ENCODE measurements at regions not wholly inside any gene's neighbourhood (a gene's known extent, or its start where the extent isn't known, plus 50 kb on each side); places are given as distances from the start of the nearest gene placed in this dataset.
A peak's percentile ranks its signal among the peaks of the same experiment; 100 is the strongest.

- no peak overlapping the region for H2AK5ac ChIP-seq (ENCODE audit: insufficient read length, low read length)
- no peak overlapping the region for H4K5ac ChIP-seq (ENCODE audit: insufficient read length, low read depth, low read length)
- Mint-ChIP-seq H3K27me3 (ENCODE audit: low read depth) (peaks cover 4% of the 10 kb centered on the region; the same call in 1 of the 2 replicates), H3K9me3 (peaks cover 0 to 4% of the 10 kb centered on the region in 2 experiments; a peak in 3 of 5 replicates), H3K36me3 (ENCODE audit: insufficient read depth in 1 of 3, low read depth in 3 of 3) (peaks cover 0 to 4% (median 3%) of the 10 kb centered on the region in 3 experiments; a peak in 3 of 7 replicates), H3K4me1 (peaks cover 35 to 37% of the 10 kb centered on the region in 2 experiments), H3K4me3 (peak overlapping the region in 1 of 2 experiments; percentile 39; a peak in 1 of 5 replicates), H3K27ac (no peak overlapping the region)
- H2BK15ac ChIP-seq (ENCODE audit: low read depth, low read length): no peak overlapping the region
- H2BK120ac ChIP-seq (ENCODE audit: low read depth, low read length, poor library complexity, severe bottlenecking): no peak overlapping the region
- H2BK20ac ChIP-seq (ENCODE audit: low read depth, low read length, poor library complexity, severe bottlenecking): no peak overlapping the region
- H3K9ac ChIP-seq (ENCODE audit: extremely low read depth, insufficient read length, low read length): no peak overlapping the region
- no peaks in the 10 kb centered on the region for H3K27me3 ChIP-seq (ENCODE audit: insufficient read depth, low read length)
- H2BK5ac ChIP-seq (ENCODE audit: insufficient read length, low read length): no peak overlapping the region
- H3K23me2 ChIP-seq (ENCODE audit: insufficient read length, low read depth, low read length, poor library complexity, severe bottlenecking): no peaks in the 10 kb centered on the region
- WGBS (ENCODE audit: extremely low coverage, insufficient read length, low lambda C conversion rate): no CpG with 5 or more reads among the region's 18 CpGs
- peaks cover 3% of the 10 kb centered on the region; the same call in 1 of the 2 replicates for H3K4me1 ChIP-seq (ENCODE audit: insufficient read depth, low read length)
- no peaks in the 10 kb centered on the region for H3K79me1 ChIP-seq (ENCODE audit: insufficient read depth, low read depth, low read length, poor library complexity, severe bottlenecking)
- no peak overlapping the region; the same call in 1 of the 2 replicates for H3K14ac ChIP-seq (ENCODE audit: insufficient read depth, low read length)
- no peak overlapping the region for H4K8ac ChIP-seq (replicated peaks; ENCODE audit: insufficient read length, low read depth, low read length)
- no peak overlapping the region for H3K4me2 ChIP-seq (ENCODE audit: insufficient read depth, insufficient read length, low read length)
- H3K4ac ChIP-seq (ENCODE audit: low read depth, low read length): no peak overlapping the region
- no peak overlapping the region for H3T11ph ChIP-seq (ENCODE audit: low read length)
- H2BK12ac ChIP-seq (ENCODE audit: insufficient read length, low read depth, low read length): no peak overlapping the region
- H3K23ac ChIP-seq (ENCODE audit: insufficient read length, low read depth, low read length): no peak overlapping the region
- no peak for TF ChIP-seq CTCF (conservative IDR thresholded peaks at IDR 0.05)
- no peak overlapping the region for H2AFZ ChIP-seq (ENCODE audit: low read length)
- DNase-seq: no peak
- H3K56ac ChIP-seq (ENCODE audit: insufficient read length, low read depth, low read length): no peak overlapping the region
- H3K18ac ChIP-seq (ENCODE audit: insufficient read length, low read depth, low read length): no peak overlapping the region
- no peaks in the 10 kb centered on the region for H3K9me3 ChIP-seq (ENCODE audit: control insufficient read depth, low read depth, low read length)
- H3K27ac ChIP-seq (ENCODE audit: insufficient read length, low read depth, low read length): no peak overlapping the region
- H4K91ac ChIP-seq (ENCODE audit: insufficient read length, low read depth, low read length): no peak overlapping the region
- no peaks in the 10 kb centered on the region for H4K20me1 ChIP-seq (ENCODE audit: control insufficient read depth, insufficient read depth, insufficient read length)
- no peaks in the 10 kb centered on the region for H3K79me2 ChIP-seq (ENCODE audit: insufficient read depth, low read length)
Observed at GRCh38 chr11:133636711-133637355, 104.5 kb upstream of the OPCML start.

All from H9 (cell line).